Gastroesophageal sphincter (tissue), 4 donors: ENCODE measurements at regions not wholly inside any gene's neighbourhood (a gene's known extent, or its start where the extent isn't known, plus 50 kb on each side); places are given as distances from the start of the nearest gene placed in this dataset.

ENCODE experiments used
- ATAC-seq: fragments of 150-250 bp; one replicate; pipeline ENCODE4 v1.9.1; 2016; ENCODE audit warnings: mild to moderate bottlenecking, moderate library complexity
- H3K27ac ChIP-seq, 4 donors: fragments of 200-600 bp; sonication (generic) in 3 of 4; 1 replicate in 3 of 4; 2 replicates in 1 of 4; pipeline ENCODE4 v1.5.1; 2016 to 2019
- H3K27me3 ChIP-seq: fragments of 200-600 bp; sonication (generic); one replicate; pipeline ENCODE4 v1.5.1; 2019
- H3K36me3 ChIP-seq, 2 donors: fragments of 200-600 bp; sonication (generic); one replicate each; pipeline ENCODE4 v1.5.1; 2019; ENCODE audit warnings: control low read depth in 1 of 2
- H3K4me1 ChIP-seq, 3 donors: fragments of 200-600 bp; sonication (generic); 1 replicate in 2 of 3; 2 replicates in 1 of 3; pipeline ENCODE4 v1.5.1; 2016 to 2019; ENCODE audit warnings: control low read depth in 2 of 3
- H3K4me3 ChIP-seq, 2 donors: fragments of 200-600 bp; sonication (generic); one replicate each; pipeline ENCODE4 v1.5.1; 2019; ENCODE audit warnings: mild to moderate bottlenecking in 1 of 2, moderate library complexity in 1 of 2
- H3K9me3 ChIP-seq, 3 donors: fragments of 200-600 bp; sonication (generic); one replicate each; pipeline ENCODE4 v1.5.1; 2017 to 2019; ENCODE audit warnings: control low read depth in 2 of 3
- CTCF ChIP-seq, 4 experiments: fragments of 200-600 bp in 2 of 4; fragments of 450-650 bp in 2 of 4; sonication (generic) in 1 of 4; IDR thresholded peaks; one replicate each; pipeline ENCODE4 v1.5.1; 2017 to 2019; ENCODE audit warnings: antibody characterized with exemption in 4 of 4, mild to moderate bottlenecking in 2 of 4, moderate library complexity in 2 of 4
- EP300 ChIP-seq: sonication (generic); formaldehyde crosslinking; IDR thresholded peaks from one replicate; pipeline ENCODE4 v1.6.1; 2017; ENCODE audit warnings: antibody characterized with exemption, mild to moderate bottlenecking
- POLR2A ChIP-seq, 2 donors: fragments of 450-650 bp; IDR thresholded peaks; one replicate each; pipeline ENCODE4 v1.6.1; 2017; ENCODE audit warnings: antibody characterized with exemption in 2 of 2, mild to moderate bottlenecking in 2 of 2, moderate library complexity in 1 of 2
- POLR2AphosphoS5 ChIP-seq: sonication (generic); formaldehyde crosslinking; IDR thresholded peaks from one replicate; pipeline ENCODE4 v1.6.1; 2017; ENCODE audit warnings: antibody characterized with exemption
- WGBS, 2 donors: methylation state at CpG; one replicate each; pipeline ENCODE4 v1.1.5; 2018; ENCODE audit warnings: low coverage in 1 of 2; 5-methylcytosine and 5-hydroxymethylcytosine counted together

- ATAC-seq = no peak
- no peaks in the 10 kb centered on the region for H3K27me3 ChIP-seq
- H3K9me3 ChIP-seq = no peaks in the 10 kb centered on the region
- TF ChIP-seq CTCF (IDR thresholded peaks at IDR 0.05) = no peak
- no peak for TF ChIP-seq POLR2A (IDR thresholded peaks at IDR 0.05)
- no peak for TF ChIP-seq EP300
- no peak for TF ChIP-seq POLR2AphosphoS5
- no peaks in the 10 kb centered on the region for H3K36me3 ChIP-seq
- 82 to 86% methylated on average over 3 to 4 of the region's 4 CpGs for WGBS, 2 donors
- H3K4me1 ChIP-seq = no peaks in the 10 kb centered on the region
- no peak overlapping the region for H3K27ac ChIP-seq
- no peak overlapping the region for H3K4me3 ChIP-seq
Measured at GRCh38 chr7:85322252-85322651, 135.4 kb upstream of the SEMA3D start.

- Histone ChIP-seq H3K9me3 (no peaks in the 10 kb centered on the region), H3K27me3 (no peaks in the 10 kb centered on the region), H3K36me3 (no peaks in the 10 kb centered on the region), H3K4me1 (no peaks in the 10 kb centered on the region), H3K27ac (no peak overlapping the region), H3K4me3 (no peak overlapping the region)
- TF ChIP-seq POLR2AphosphoS5 = no peak
- TF ChIP-seq CTCF (IDR thresholded peaks at IDR 0.05) = no peak
- TF ChIP-seq EP300 = no peak
- no peak for TF ChIP-seq POLR2A (IDR thresholded peaks at IDR 0.05)
- ATAC-seq = no peak
- 72 to 81% methylated on average over 3 of the region's 3 CpGs for WGBS, 2 donors
Measured at GRCh38 chr7:85320699-85321476, 134.0 kb upstream of the SEMA3D start.

GRCh38 chr7:85316489-85316888, 129.6 kb upstream of the SEMA3D start:
- TF ChIP-seq CTCF (IDR thresholded peaks at IDR 0.05) (no peak), EP300 (no peak)
- Histone ChIP-seq H3K27me3 (no peaks in the 10 kb centered on the region), H3K36me3 (no peaks in the 10 kb centered on the region), H3K4me1 (no peaks in the 10 kb centered on the region), H3K27ac (no peak overlapping the region), H3K4me3 (no peak overlapping the region), H3K9me3 (no peaks in the 10 kb centered on the region)
- no peak for ATAC-seq
- WGBS, 2 donors = 41 to 69% methylated on average over 2 of the region's 2 CpGs

GRCh38 chr7:85310301-85310700, 123.4 kb upstream of the SEMA3D start:
- H3K36me3 ChIP-seq = no peaks in the 10 kb centered on the region
- no peaks in the 10 kb centered on the region for H3K9me3 ChIP-seq
- H3K4me3 ChIP-seq = no peak overlapping the region
- no peak for ATAC-seq
- no peaks in the 10 kb centered on the region for H3K4me1 ChIP-seq
- 77% methylated on average over 1 of the region's 1 CpG; no CpG with 5 or more reads in 1 of the 2 donors for WGBS, 2 donors
- no peak for TF ChIP-seq CTCF (IDR thresholded peaks at IDR 0.05)
- TF ChIP-seq POLR2AphosphoS5 = no peak
- TF ChIP-seq POLR2A (IDR thresholded peaks at IDR 0.05) = no peak
- no peak for TF ChIP-seq EP300
- no peak overlapping the region for H3K27ac ChIP-seq
- no peaks in the 10 kb centered on the region for H3K27me3 ChIP-seq

GRCh38 chr7:85306115-85306514, 119.3 kb upstream of the SEMA3D start:
- no peaks in the 10 kb centered on the region for H3K36me3 ChIP-seq
- H3K9me3 ChIP-seq = no peaks in the 10 kb centered on the region
- WGBS, 2 donors = 35 to 90% methylated on average over 1 to 2 of the region's 2 CpGs
- no peak overlapping the region for H3K4me3 ChIP-seq
- ATAC-seq = no peak
- H3K4me1 ChIP-seq = no peaks in the 10 kb centered on the region
- H3K27me3 ChIP-seq = no peaks in the 10 kb centered on the region
- no peak for TF ChIP-seq POLR2A (IDR thresholded peaks at IDR 0.05)
- TF ChIP-seq CTCF (IDR thresholded peaks at IDR 0.05) = no peak
- TF ChIP-seq EP300 = no peak
- no peak for TF ChIP-seq POLR2AphosphoS5
- no peak overlapping the region for H3K27ac ChIP-seq
